ENCODE measurements at regions not wholly inside any gene's neighbourhood (a gene's known extent, or its start where the extent isn't known, plus 50 kb on each side); places are given as distances from the start of the nearest gene placed in this dataset.

- no peaks in the 10 kb centered on the region for H3K79me2 ChIP-seq (ENCODE audit: insufficient read depth)
- no peaks in the 10 kb centered on the region; the same call in 1 of the 2 replicates for H3K27me3 ChIP-seq (ENCODE audit: insufficient read depth)
- no peak overlapping the region for H2AFZ ChIP-seq (ENCODE audit: low read depth)
- ChIA-PET POLR2A (no interaction called here), CTCF (interaction anchor here (1.4 to 1.6 kb wide), 2 partner anchors 20 to 358 kb away, joined by 3 to 4 read pairs; no protein-coding TSS in a partner anchor)
- H3K27ac ChIP-seq (ENCODE audit: low read depth in 2 of 2, low read length in 1 of 2): no peak overlapping the region
- no peak overlapping the region for H3K4me3 ChIP-seq (ENCODE audit: low read depth in 2 of 2, low read length in 1 of 2)
- TF ChIP-seq GATA2 (CRISPR knock-in tag; IDR thresholded peaks at IDR 0.05) (no peak), GABPA (IDR thresholded peaks at IDR 0.05; ENCODE audit: low read depth) (no peak), EZH2phosphoT487 (IDR thresholded peaks at IDR 0.05; ENCODE audit: borderline replicate concordance, low read depth) (no peak), MXI1 (IDR thresholded peaks at IDR 0.05; ENCODE audit: low read depth, low read length) (no peak)
- DNase-seq: no peak
- H3K4me2 ChIP-seq: no peak overlapping the region
- H3F3A ChIP-seq (replicated peaks; ENCODE audit: insufficient read depth): no peaks in the 10 kb centered on the region
- H3K4me1 ChIP-seq (ENCODE audit: control insufficient read depth in 1 of 2, insufficient read depth in 2 of 2, low read depth in 1 of 2, low read length in 1 of 2): no peaks in the 10 kb centered on the region; a peak in 1 of 4 replicates
- no peaks in the 10 kb centered on the region for H3K36me3 ChIP-seq (replicated peaks in 1 of 2; ENCODE audit: control insufficient read depth in 1 of 2, insufficient read depth in 2 of 2, low read length in 1 of 2)
- no peak overlapping the region for H3K9ac ChIP-seq
- no peaks in the 10 kb centered on the region for H3K9me3 ChIP-seq
- WGBS (ENCODE audit: low lambda C conversion rate): 64% methylated on average over 12 of the region's 12 CpGs
- H3K9me2 ChIP-seq: no peaks in the 10 kb centered on the region
- no peaks in the 10 kb centered on the region for H4K20me1 ChIP-seq (ENCODE audit: insufficient read depth)
Observed at GRCh38 chr12:92503029-92503931, 199.5 kb upstream of the PLEKHG7 start.

- no peaks in the 10 kb centered on the region for H3K9me3 ChIP-seq
- H2AFZ ChIP-seq (ENCODE audit: low read depth): no peak overlapping the region
- H3F3A ChIP-seq (replicated peaks; ENCODE audit: insufficient read depth): no peaks in the 10 kb centered on the region
- no peaks in the 10 kb centered on the region for H3K79me2 ChIP-seq (ENCODE audit: insufficient read depth)
- no peaks in the 10 kb centered on the region for H3K36me3 ChIP-seq (replicated peaks in 1 of 2; ENCODE audit: control insufficient read depth in 1 of 2, insufficient read depth in 2 of 2, low read length in 1 of 2)
- 43% methylated on average over 3 of the region's 3 CpGs for WGBS (ENCODE audit: low lambda C conversion rate)
- no peaks in the 10 kb centered on the region for H3K9me2 ChIP-seq
- no peaks in the 10 kb centered on the region; a peak in 1 of 4 replicates for H3K4me1 ChIP-seq (ENCODE audit: control insufficient read depth in 1 of 2, insufficient read depth in 2 of 2, low read depth in 1 of 2, low read length in 1 of 2)
- H3K4me3 ChIP-seq (ENCODE audit: low read depth in 2 of 2, low read length in 1 of 2): no peak overlapping the region
- TF ChIP-seq EP300 (IDR thresholded peaks at IDR 0.05; ENCODE audit: borderline replicate concordance in 1 of 2, low read depth in 1 of 2, low read length in 1 of 2): no peak
- no peak overlapping the region for H3K27ac ChIP-seq (ENCODE audit: low read depth in 2 of 2, low read length in 1 of 2)
- POLR2A ChIA-PET: no interaction called here
- no peak overlapping the region for H3K9ac ChIP-seq
- H3K4me2 ChIP-seq: no peak overlapping the region
- H4K20me1 ChIP-seq (ENCODE audit: insufficient read depth): no peaks in the 10 kb centered on the region
- no peaks in the 10 kb centered on the region for H3K27me3 ChIP-seq (ENCODE audit: insufficient read depth)
- no peak for DNase-seq
- CTCF ChIA-PET: interaction anchor here (0.6 to 1.4 kb wide), 2 partner anchors 358 to 953 kb away, joined by 3 read pairs; no protein-coding TSS in a partner anchor
Observed at GRCh38 chr12:92502417-92503028, 200.3 kb upstream of the PLEKHG7 start.

DNA sequence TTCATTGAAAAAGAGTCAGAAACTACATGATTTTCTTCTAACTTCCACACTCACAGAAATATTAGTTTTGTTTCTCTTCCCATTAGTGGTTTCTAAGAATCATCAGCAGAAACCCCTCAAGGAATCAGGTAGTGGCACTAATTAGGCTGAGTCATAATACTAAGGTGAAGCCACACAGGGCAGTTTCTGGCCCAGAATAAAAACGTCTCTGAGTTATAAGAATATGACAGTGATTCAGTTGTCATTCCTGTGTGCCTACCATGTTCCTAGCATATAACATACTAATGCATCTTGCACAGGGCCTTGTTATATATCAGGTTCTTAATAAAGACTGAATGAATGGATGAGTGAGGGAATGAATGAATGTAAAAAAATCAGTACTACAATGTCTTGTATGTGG lies 206.0 kb upstream of the PLEKHG7 start:
- no peaks in the 10 kb centered on the region for H3K9me3 ChIP-seq
- H3K9ac ChIP-seq: no peak overlapping the region
- WGBS (ENCODE audit: low lambda C conversion rate): 0% methylated on average over 1 of the region's 1 CpG
- no peak overlapping the region for H2AFZ ChIP-seq (ENCODE audit: low read depth)
- H4K20me1 ChIP-seq (ENCODE audit: insufficient read depth): no peaks in the 10 kb centered on the region
- TF ChIP-seq, protein P1, sequence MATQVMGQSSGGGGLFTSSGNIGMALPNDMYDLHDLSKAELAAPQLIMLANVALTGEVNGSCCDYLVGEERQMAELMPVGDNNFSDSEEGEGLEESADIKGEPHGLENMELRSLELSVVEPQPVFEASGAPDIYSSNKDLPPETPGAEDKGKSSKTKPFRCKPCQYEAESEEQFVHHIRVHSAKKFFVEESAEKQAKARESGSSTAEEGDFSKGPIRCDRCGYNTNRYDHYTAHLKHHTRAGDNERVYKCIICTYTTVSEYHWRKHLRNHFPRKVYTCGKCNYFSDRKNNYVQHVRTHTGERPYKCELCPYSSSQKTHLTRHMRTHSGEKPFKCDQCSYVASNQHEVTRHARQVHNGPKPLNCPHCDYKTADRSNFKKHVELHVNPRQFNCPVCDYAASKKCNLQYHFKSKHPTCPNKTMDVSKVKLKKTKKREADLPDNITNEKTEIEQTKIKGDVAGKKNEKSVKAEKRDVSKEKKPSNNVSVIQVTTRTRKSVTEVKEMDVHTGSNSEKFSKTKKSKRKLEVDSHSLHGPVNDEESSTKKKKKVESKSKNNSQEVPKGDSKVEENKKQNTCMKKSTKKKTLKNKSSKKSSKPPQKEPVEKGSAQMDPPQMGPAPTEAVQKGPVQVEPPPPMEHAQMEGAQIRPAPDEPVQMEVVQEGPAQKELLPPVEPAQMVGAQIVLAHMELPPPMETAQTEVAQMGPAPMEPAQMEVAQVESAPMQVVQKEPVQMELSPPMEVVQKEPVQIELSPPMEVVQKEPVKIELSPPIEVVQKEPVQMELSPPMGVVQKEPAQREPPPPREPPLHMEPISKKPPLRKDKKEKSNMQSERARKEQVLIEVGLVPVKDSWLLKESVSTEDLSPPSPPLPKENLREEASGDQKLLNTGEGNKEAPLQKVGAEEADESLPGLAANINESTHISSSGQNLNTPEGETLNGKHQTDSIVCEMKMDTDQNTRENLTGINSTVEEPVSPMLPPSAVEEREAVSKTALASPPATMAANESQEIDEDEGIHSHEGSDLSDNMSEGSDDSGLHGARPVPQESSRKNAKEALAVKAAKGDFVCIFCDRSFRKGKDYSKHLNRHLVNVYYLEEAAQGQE (IDR thresholded peaks at IDR 0.05; ENCODE audit: low read depth, low read length): no peak
- no peak for TF ChIP-seq IRF3 (IDR thresholded peaks at IDR 0.05; ENCODE audit: low read depth, low read length)
- no peaks in the 10 kb centered on the region for H3K9me2 ChIP-seq
- no peaks in the 10 kb centered on the region for H3K79me2 ChIP-seq (ENCODE audit: insufficient read depth)
- POLR2A ChIA-PET: no interaction called here
- H3F3A ChIP-seq (replicated peaks; ENCODE audit: insufficient read depth): no peaks in the 10 kb centered on the region
- no peaks in the 10 kb centered on the region for H3K27me3 ChIP-seq (ENCODE audit: insufficient read depth)
- H3K4me2 ChIP-seq: no peak overlapping the region
- H3K36me3 ChIP-seq (replicated peaks in 1 of 2; ENCODE audit: control insufficient read depth in 1 of 2, insufficient read depth in 2 of 2, low read length in 1 of 2): no peaks in the 10 kb centered on the region
- H3K4me1 ChIP-seq (ENCODE audit: control insufficient read depth in 1 of 2, insufficient read depth in 2 of 2, low read depth in 1 of 2, low read length in 1 of 2): no peaks in the 10 kb centered on the region
- CTCF ChIA-PET: no interaction called here
- no peak for DNase-seq
- no peak overlapping the region for H3K27ac ChIP-seq (ENCODE audit: low read depth in 2 of 2, low read length in 1 of 2)
- no peak overlapping the region for H3K4me3 ChIP-seq (ENCODE audit: low read depth in 2 of 2, low read length in 1 of 2)
